Neuronal stem cell (in vitro differentiated cells): ENCODE measurements at regions not wholly inside any gene's neighbourhood (a gene's known extent, or its start where the extent isn't known, plus 50 kb on each side); places are given as distances from the start of the nearest gene placed in this dataset.

ENCODE experiments used
- DNase-seq: peaks from one replicate; pipeline ENCODE4 v3.0.0-alpha.2; 2013; ENCODE audit warnings: low spot score
- H2AFZ ChIP-seq: one replicate; pipeline ENCODE4 v1.6.1; 2013; ENCODE audit warnings: mild to moderate bottlenecking, low read length, inconsistent platforms
- H2AK5ac ChIP-seq: 2 replicates; pipeline ENCODE4 v1.6.1; 2013; ENCODE audit warnings: low read depth, mild to moderate bottlenecking, inconsistent platforms, low read length, moderate library complexity, mixed read lengths
- H2BK120ac ChIP-seq: 2 replicates; pipeline ENCODE4 v1.6.1; 2013; ENCODE audit warnings: low read depth, mild to moderate bottlenecking, inconsistent platforms, low read length, moderate library complexity, mixed read lengths
- H2BK12ac ChIP-seq: one replicate; pipeline ENCODE4 v1.6.1; 2013; ENCODE audit warnings: low read length, inconsistent platforms
- H2BK15ac ChIP-seq: 2 replicates; pipeline ENCODE4 v1.6.1; 2013; ENCODE audit warnings: mild to moderate bottlenecking, low read length, inconsistent platforms, mixed read lengths
- H2BK5ac ChIP-seq: one replicate; pipeline ENCODE4 v1.6.1; 2013; ENCODE audit warnings: inconsistent platforms, mild to moderate bottlenecking, low read length, moderate library complexity
- H3K14ac ChIP-seq: one replicate; pipeline ENCODE4 v1.6.1; 2013; ENCODE audit warnings: low read length, inconsistent platforms
- H3K18ac ChIP-seq: 2 replicates; pipeline ENCODE4 v1.6.1; 2013; ENCODE audit warnings: low read length, inconsistent platforms
- H3K23ac ChIP-seq: 2 replicates; pipeline ENCODE4 v1.6.1; 2013; ENCODE audit warnings: low read depth, mild to moderate bottlenecking, mixed read lengths, low read length, inconsistent platforms; ENCODE audit not compliant: poor library complexity
- H3K27ac ChIP-seq: replicated peaks from 3 replicates; pipeline ENCODE4 v1.5.1; 2013; ENCODE audit warnings: low read length, inconsistent platforms
- H3K27me3 ChIP-seq, 3 experiments: 2 replicates each; pipeline ENCODE4 v1.6.1; 2013; ENCODE audit warnings: low read length in 3 of 3, mild to moderate bottlenecking in 2 of 3, inconsistent platforms in 1 of 3, low read depth in 1 of 3, mixed read lengths in 1 of 3, moderate library complexity in 1 of 3; ENCODE audit not compliant: control insufficient read depth in 3 of 3, insufficient read depth in 3 of 3
- H3K36me3 ChIP-seq, 2 donors: replicated peaks in 1 of 2; 2 replicates each; pipeline ENCODE4 v1.6.1; 2013; ENCODE audit warnings: low read length in 2 of 2; ENCODE audit not compliant: control insufficient read depth in 2 of 2, insufficient read depth in 2 of 2
- H3K4ac ChIP-seq: 2 replicates; pipeline ENCODE4 v1.6.1; 2013; ENCODE audit warnings: inconsistent platforms, mild to moderate bottlenecking, low read length, moderate library complexity
- H3K4me1 ChIP-seq, 2 donors: 1 replicate in 1 of 2; 2 replicates in 1 of 2; pipeline ENCODE4 v1.6.1; 2013; ENCODE audit warnings: low read length in 2 of 2, low read depth in 1 of 2; ENCODE audit not compliant: control insufficient read depth in 2 of 2, insufficient read depth in 1 of 2
- H3K4me2 ChIP-seq: one replicate; pipeline ENCODE4 v1.6.1; 2013; ENCODE audit warnings: mild to moderate bottlenecking, low read length, inconsistent platforms; ENCODE audit not compliant: insufficient read depth, poor library complexity, severe bottlenecking
- H3K4me3 ChIP-seq, 2 donors: 2 replicates each; pipeline ENCODE4 v1.5.1; 2013; ENCODE audit warnings: low read length in 2 of 2, mild to moderate bottlenecking in 2 of 2, inconsistent platforms in 1 of 2, moderate library complexity in 1 of 2
- H3K79me1 ChIP-seq: one replicate; pipeline ENCODE4 v1.6.1; 2013; ENCODE audit warnings: low read depth, mild to moderate bottlenecking, inconsistent platforms, low read length, moderate library complexity
- H3K9ac ChIP-seq: one replicate; pipeline ENCODE4 v1.6.1; 2013; ENCODE audit warnings: mild to moderate bottlenecking, low read depth, low read length, inconsistent platforms; ENCODE audit not compliant: poor library complexity
- H3K9me3 ChIP-seq, 2 donors: replicated peaks in 1 of 2; 2 replicates each; pipeline versions ENCODE3 to v1.6.1; 2013; ENCODE audit warnings: low read length in 2 of 2, mild to moderate bottlenecking in 2 of 2, inconsistent platforms in 1 of 2, low read depth in 1 of 2, mixed read lengths in 1 of 2, moderate library complexity in 1 of 2; ENCODE audit not compliant: control insufficient read depth in 2 of 2, insufficient read depth in 1 of 2
- H4K8ac ChIP-seq: one replicate; pipeline ENCODE4 v1.6.1; 2013; ENCODE audit warnings: low read depth, mild to moderate bottlenecking, inconsistent platforms, low read length, moderate library complexity
- H4K91ac ChIP-seq: one replicate; pipeline ENCODE4 v1.6.1; 2013; ENCODE audit warnings: low read length, low read depth, mild to moderate bottlenecking, inconsistent platforms; ENCODE audit not compliant: poor library complexity
- WGBS, 2 donors: extraction: QIAGEN DNeasy Blood & Tissue Kit; methylation state at CpG; one replicate each; pipeline ENCODE4 v1.1.7; 2013; ENCODE audit warnings: missing lambda C conversion rate in 2 of 2, mixed read lengths in 1 of 2; ENCODE audit not compliant: insufficient read length in 2 of 2, insufficient replicate concordance in 1 of 2; ENCODE audit errors: extremely low coverage in 2 of 2; 5-methylcytosine and 5-hydroxymethylcytosine counted together

DNA sequence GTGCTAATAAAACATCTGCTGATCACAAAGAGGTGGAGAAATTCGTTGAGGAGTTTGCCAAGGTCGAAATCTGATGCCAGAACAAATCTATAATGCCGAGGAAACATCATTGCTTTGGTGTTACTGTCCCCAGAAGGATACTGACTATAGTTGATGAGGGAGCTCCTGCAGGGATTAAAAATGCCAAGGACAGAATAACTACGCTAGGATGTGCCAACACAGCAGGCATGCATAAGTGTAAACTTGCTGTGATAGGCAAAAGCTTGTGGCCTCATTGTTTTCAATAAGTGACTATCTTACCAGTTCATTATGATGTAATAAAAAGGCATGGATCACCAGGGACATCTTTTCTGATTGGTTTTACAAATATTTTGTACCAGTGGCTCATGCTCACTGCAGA, 66.8 kb upstream of the ADCY2 start:
- Histone ChIP-seq H4K8ac (no peak overlapping the region), H3K18ac (no peak overlapping the region), H3K4me2 (no peak overlapping the region), H3K4me1 (peaks cover 9 to 17% of the 10 kb centered on the region in 2 donors), H3K27me3 (no peaks in the 10 kb centered on the region), H3K23ac (no peak overlapping the region), H3K79me1 (no peaks in the 10 kb centered on the region), H2AFZ (no peak overlapping the region), H3K4ac (no peak overlapping the region), H2BK5ac (no peak overlapping the region), H3K9ac (no peak overlapping the region), H3K14ac (no peak overlapping the region), H3K4me3 (no peak overlapping the region), H3K36me3 (no peaks in the 10 kb centered on the region), H2AK5ac (no peak overlapping the region), H4K91ac (no peak overlapping the region), H2BK12ac (no peak overlapping the region), H2BK120ac (no peak overlapping the region), H3K27ac (no peak overlapping the region), H3K9me3 (no peaks in the 10 kb centered on the region), H2BK15ac (no peak overlapping the region)
- DNase-seq: no peak
- no CpG with 5 or more reads among the region's 4 CpGs for WGBS, 2 donors

DNA sequence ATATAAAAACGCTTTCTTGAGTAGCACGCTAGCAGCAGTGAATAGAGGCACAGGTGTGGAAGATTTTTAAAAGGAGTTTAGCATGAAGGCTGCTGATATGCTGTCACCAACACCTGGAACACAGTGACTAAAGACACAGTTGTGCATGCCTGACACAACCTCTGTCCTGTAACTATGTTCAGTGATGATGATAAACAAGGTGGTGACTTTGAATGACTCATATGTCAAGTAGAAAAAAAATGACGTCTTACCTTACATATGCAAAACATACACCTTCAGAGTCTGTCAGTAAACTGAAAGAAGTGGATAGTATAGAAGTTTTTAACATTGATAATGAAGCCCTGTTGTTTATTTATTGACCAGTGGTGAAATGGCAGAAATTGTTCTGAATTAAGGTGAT, 66.2 kb upstream of the ADCY2 start:
- Histone ChIP-seq H4K8ac (no peak overlapping the region), H2BK12ac (no peak overlapping the region), H3K23ac (no peak overlapping the region), H3K4ac (no peak overlapping the region), H3K9ac (no peak overlapping the region), H3K27ac (no peak overlapping the region), H3K4me2 (no peak overlapping the region), H2BK120ac (no peak overlapping the region), H3K4me1 (peaks cover 9 to 17% of the 10 kb centered on the region in 2 donors), H2BK15ac (no peak overlapping the region), H2BK5ac (no peak overlapping the region), H2AFZ (no peak overlapping the region), H3K27me3 (no peaks in the 10 kb centered on the region), H3K4me3 (no peak overlapping the region), H3K36me3 (no peaks in the 10 kb centered on the region), H3K18ac (no peak overlapping the region), H4K91ac (no peak overlapping the region), H3K14ac (no peak overlapping the region), H3K9me3 (no peaks in the 10 kb centered on the region), H3K79me1 (no peaks in the 10 kb centered on the region), H2AK5ac (no peak overlapping the region)
- no peak for DNase-seq
- WGBS, 2 donors: no CpG with 5 or more reads among the region's 3 CpGs

DNA sequence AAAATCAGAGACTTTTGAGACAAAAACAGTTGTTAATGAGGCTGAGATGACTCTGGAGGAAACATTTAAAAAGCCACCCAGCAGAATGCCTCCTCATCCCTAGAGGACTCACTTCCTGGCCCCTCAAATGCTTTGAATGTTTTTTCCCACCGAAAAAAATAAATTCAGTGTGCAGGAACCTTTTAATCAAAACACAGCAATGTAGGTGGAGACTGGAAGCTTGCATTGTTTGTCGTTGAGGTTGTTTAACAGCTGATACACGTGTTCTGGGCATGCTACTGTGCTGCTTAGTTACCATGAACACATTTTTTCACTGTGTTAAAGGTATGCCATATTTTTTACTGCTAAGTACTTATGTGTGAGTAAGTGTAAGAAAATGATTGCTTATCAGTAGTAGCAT, 65.7 kb upstream of the ADCY2 start:
- Histone ChIP-seq H4K91ac (no peak overlapping the region), H3K4me1 (peaks cover 9 to 17% of the 10 kb centered on the region in 2 donors), H2BK5ac (no peak overlapping the region), H3K27me3 (no peaks in the 10 kb centered on the region), H3K27ac (no peak overlapping the region), H3K4me3 (no peak overlapping the region), H4K8ac (no peak overlapping the region), H2BK15ac (no peak overlapping the region), H2AK5ac (no peak overlapping the region), H3K9ac (no peak overlapping the region), H3K18ac (no peak overlapping the region), H3K23ac (no peak overlapping the region), H3K79me1 (no peaks in the 10 kb centered on the region), H3K4ac (no peak overlapping the region), H3K36me3 (no peaks in the 10 kb centered on the region), H3K14ac (no peak overlapping the region), H3K4me2 (no peak overlapping the region), H2AFZ (no peak overlapping the region), H3K9me3 (peaks cover 1 to 2% of the 10 kb centered on the region in 2 donors), H2BK12ac (no peak overlapping the region), H2BK120ac (no peak overlapping the region)
- WGBS, 2 donors: no CpG with 5 or more reads among the region's 3 CpGs
- DNase-seq: no peak

DNA sequence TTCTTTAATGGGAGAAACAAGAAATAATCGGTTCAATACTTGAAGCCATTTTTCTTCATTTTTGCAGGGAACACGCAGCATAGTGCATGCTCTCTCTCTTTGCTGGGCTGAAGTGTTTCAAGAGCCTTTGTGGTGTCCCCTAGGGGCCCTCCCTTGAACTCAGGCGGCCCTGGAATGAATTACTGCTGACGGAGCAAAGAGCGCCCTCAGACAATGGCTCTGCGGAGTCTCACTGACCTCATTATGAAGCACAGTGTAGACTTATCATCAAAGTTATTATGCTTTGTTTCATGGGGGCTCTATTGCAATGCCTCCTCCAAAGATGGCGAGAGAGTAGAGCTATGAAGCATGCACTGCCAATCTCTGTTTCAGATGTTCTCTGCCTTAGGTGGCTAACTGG, 64.8 kb upstream of the ADCY2 start:
- no CpG with 5 or more reads among the region's 7 CpGs for WGBS, 2 donors
- no peak for DNase-seq
- H2BK5ac ChIP-seq: no peak overlapping the region

More for the DNA sequence above, 64.8 kb upstream of the ADCY2 start:
- H4K91ac ChIP-seq: no peak overlapping the region
- H3K9ac ChIP-seq: no peak overlapping the region
- no peak overlapping the region for H2BK12ac ChIP-seq
- no peak overlapping the region for H3K18ac ChIP-seq
- H2AK5ac ChIP-seq: no peak overlapping the region
- no peak overlapping the region for H3K23ac ChIP-seq
- no peak overlapping the region for H2BK15ac ChIP-seq
- H3K4me1 ChIP-seq: peaks cover 9 to 19% of the 10 kb centered on the region in 2 donors
- H3K27me3 ChIP-seq: no peaks in the 10 kb centered on the region
- peak overlapping the region; percentile 70 for H2AFZ ChIP-seq
- H3K14ac ChIP-seq: no peak overlapping the region
- H3K4me3 ChIP-seq: no peak overlapping the region
- peaks cover 2 to 6% of the 10 kb centered on the region in 2 donors for H3K9me3 ChIP-seq
- H3K79me1 ChIP-seq: no peaks in the 10 kb centered on the region
- no peaks in the 10 kb centered on the region for H3K36me3 ChIP-seq
- H3K27ac ChIP-seq: no peak overlapping the region
- H4K8ac ChIP-seq: no peak overlapping the region
- H3K4me2 ChIP-seq: no peak overlapping the region
- no peak overlapping the region for H2BK120ac ChIP-seq
- no peak overlapping the region for H3K4ac ChIP-seq
